Esophagus squamous epithelium (tissue), 4 donors: ENCODE measurements at regions not wholly inside any gene's neighbourhood (a gene's known extent, or its start where the extent isn't known, plus 50 kb on each side); places are given as distances from the start of the nearest gene placed in this dataset.

Experiments used
- POLR2A ChIP-seq, 4 donors: fragments of 450-650 bp; IDR thresholded peaks; one replicate each; pipeline ENCODE4 v1.6.1; 2017; ENCODE audit warnings: antibody characterized with exemption in 4 of 4, mild to moderate bottlenecking in 4 of 4, moderate library complexity in 3 of 4
- TF ChIP-seq, protein P1 (sequence below), 6 experiments: fragments of 450-650 bp in 4 of 6; fragments of 200-600 bp in 2 of 6; sonication (generic) in 2 of 6; IDR thresholded peaks; one replicate each; pipeline ENCODE4 v1.5.1; 2016 to 2019; ENCODE audit warnings: antibody characterized with exemption in 6 of 6, mild to moderate bottlenecking in 4 of 6, moderate library complexity in 4 of 6

DNA sequence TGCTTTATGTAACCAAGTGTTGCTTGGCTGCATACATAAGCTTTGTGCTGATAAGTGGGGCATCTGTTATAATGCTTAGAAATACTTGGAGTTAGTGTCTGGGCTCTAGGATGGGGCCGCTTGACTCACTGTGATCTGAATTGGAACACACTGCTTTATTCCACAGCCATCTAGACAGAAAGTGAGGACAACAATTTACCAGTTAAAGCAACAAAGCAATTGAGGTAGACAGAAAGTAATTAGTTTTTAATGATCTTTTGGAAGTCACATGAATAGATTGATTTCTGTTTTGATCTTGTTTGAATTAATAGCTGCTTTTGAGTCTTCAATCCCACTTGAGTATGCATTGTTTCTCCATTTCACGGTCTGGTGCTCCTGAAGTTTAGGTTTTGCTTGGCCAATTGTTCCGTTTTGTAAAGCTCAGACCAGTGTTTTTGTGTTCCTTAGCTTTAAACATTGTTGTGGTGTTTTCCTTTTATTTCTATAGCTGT lies 157.5 kb downstream of the TRMT11 start:
- TF ChIP-seq, protein P1, sequence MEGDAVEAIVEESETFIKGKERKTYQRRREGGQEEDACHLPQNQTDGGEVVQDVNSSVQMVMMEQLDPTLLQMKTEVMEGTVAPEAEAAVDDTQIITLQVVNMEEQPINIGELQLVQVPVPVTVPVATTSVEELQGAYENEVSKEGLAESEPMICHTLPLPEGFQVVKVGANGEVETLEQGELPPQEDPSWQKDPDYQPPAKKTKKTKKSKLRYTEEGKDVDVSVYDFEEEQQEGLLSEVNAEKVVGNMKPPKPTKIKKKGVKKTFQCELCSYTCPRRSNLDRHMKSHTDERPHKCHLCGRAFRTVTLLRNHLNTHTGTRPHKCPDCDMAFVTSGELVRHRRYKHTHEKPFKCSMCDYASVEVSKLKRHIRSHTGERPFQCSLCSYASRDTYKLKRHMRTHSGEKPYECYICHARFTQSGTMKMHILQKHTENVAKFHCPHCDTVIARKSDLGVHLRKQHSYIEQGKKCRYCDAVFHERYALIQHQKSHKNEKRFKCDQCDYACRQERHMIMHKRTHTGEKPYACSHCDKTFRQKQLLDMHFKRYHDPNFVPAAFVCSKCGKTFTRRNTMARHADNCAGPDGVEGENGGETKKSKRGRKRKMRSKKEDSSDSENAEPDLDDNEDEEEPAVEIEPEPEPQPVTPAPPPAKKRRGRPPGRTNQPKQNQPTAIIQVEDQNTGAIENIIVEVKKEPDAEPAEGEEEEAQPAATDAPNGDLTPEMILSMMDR (IDR thresholded peaks at IDR 0.05): no peak
- TF ChIP-seq POLR2A (IDR thresholded peaks at IDR 0.05): no peak
